ACC112 (cell line): ENCODE measurements at regions not wholly inside any gene's neighbourhood (a gene's known extent, or its start where the extent isn't known, plus 50 kb on each side); places are given as distances from the start of the nearest gene placed in this dataset.
A peak's percentile ranks its signal among the peaks of the same experiment; 100 is the strongest.

ENCODE experiments used
- H2AFZ ChIP-seq: fragments of 200-600 bp; sonication (generic); one replicate; pipeline ENCODE4 v1.6.0; 2017; ENCODE audit warnings: antibody characterized with exemption, low read length; ENCODE audit not compliant: unreplicated experiment
- H3K27ac ChIP-seq: fragments of 200-600 bp; sonication (generic); 2 replicates; pipeline ENCODE4 v1.5.1; 2014; ENCODE audit warnings: low read depth, mild to moderate bottlenecking, antibody characterized with exemption, low read length, moderate library complexity
- H3K27me3 ChIP-seq: fragments of 200-600 bp; sonication (generic); 2 replicates; pipeline ENCODE4 v1.6.1; 2014; ENCODE audit warnings: mild to moderate bottlenecking, antibody characterized with exemption, low read length, moderate library complexity, mixed read lengths; ENCODE audit not compliant: insufficient read depth
- H3K36me3 ChIP-seq: fragments of 200-600 bp; sonication (generic); 2 replicates; pipeline ENCODE4 v1.6.1; 2016; ENCODE audit warnings: mild to moderate bottlenecking, antibody characterized with exemption, low read length, moderate library complexity, mixed read lengths; ENCODE audit not compliant: insufficient read depth
- H3K4me1 ChIP-seq: fragments of 200-600 bp; sonication (generic); one replicate; pipeline ENCODE4 v1.6.1; 2016; ENCODE audit warnings: low read length, mixed read lengths; ENCODE audit not compliant: insufficient read depth, unreplicated experiment, control insufficient read depth
- H3K4me3 ChIP-seq: fragments of 200-600 bp; sonication (generic); 2 replicates; pipeline ENCODE4 v1.5.1; 2014; ENCODE audit warnings: mild to moderate bottlenecking, low read depth, low read length
- H3K79me2 ChIP-seq: fragments of 200-600 bp; sonication (generic); one replicate; pipeline ENCODE4 v1.6.0; 2016; ENCODE audit warnings: low read length; ENCODE audit not compliant: control insufficient read depth, unreplicated experiment, insufficient read depth

DNA sequence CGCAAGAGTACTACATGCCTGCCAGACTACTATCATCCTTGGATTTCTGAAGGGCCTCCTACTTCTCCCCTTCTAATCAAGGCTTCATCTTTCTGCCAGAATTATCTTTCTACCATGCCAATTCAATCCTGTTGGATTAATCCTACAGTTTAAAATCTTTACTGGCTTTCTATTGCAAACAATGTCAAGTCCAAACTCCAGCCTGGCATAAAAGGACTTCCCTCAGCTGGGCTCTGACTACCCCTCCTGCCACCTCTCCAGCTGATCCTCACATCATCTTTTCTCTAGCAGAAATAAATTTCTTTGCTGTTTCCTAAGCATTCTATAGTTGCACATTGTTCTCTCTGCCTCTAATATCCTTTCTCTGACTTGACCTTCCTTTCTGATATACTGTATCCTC is 119.7 kb upstream of the RAD23B start:
- no peaks in the 10 kb centered on the region for H3K79me2 ChIP-seq
- no peaks in the 10 kb centered on the region for H3K36me3 ChIP-seq
- no peak overlapping the region for H3K4me3 ChIP-seq
- H3K27ac ChIP-seq, result no peak overlapping the region
- peaks cover 32% of the 10 kb centered on the region for H3K27me3 ChIP-seq
- H2AFZ ChIP-seq, result no peak overlapping the region
- H3K4me1 ChIP-seq, result no peaks in the 10 kb centered on the region

DNA sequence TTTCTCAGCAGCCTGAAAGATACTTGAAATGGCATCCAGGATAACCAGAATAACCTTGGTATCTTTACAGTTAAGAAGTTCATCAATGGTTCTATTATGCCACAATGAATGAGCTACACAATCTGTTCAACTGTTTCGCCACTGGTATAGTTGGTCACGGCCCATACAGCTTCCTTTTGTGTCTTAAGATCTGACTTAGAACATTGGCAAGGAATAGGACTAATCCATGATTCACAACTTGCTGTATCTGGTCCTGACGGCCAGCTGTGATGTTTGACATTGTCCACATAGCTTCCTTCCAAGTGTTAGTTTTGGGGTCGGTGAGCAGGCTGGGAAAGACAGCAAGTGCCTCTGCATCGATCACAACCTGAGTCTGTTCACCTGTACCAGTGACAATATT is 113.3 kb upstream of the RAD23B start:
- Histone ChIP-seq H3K4me3 (no peak overlapping the region), H3K4me1 (peaks cover 14% of the 10 kb centered on the region), H3K27me3 (peaks cover 8% of the 10 kb centered on the region; the same call in 1 of the 2 replicates), H3K36me3 (no peaks in the 10 kb centered on the region), H2AFZ (no peak overlapping the region), H3K27ac (no peak overlapping the region), H3K79me2 (no peaks in the 10 kb centered on the region)

DNA sequence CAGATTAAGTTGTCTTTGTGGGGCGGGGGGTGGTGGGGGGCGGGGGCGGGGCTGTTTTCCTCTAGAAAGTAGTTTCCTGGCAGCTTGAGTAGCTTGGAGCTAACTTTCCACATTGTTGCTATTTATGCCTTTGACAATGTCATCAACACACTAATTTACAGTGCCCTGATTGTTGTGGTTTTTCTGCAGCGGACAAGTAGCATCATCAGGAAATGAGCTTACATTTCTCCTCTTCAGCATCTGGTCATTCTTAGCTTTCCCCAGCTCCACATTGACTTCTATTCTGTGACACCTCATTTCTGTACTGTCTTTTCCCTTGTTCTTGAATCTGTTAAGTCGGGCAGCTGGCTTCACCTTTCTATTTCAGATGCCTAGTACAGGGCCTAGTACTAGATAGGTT is 112.3 kb upstream of the RAD23B start:
- Histone ChIP-seq H3K27ac (no peak overlapping the region), H3K79me2 (no peaks in the 10 kb centered on the region), H3K27me3 (no peaks in the 10 kb centered on the region)

DNA sequence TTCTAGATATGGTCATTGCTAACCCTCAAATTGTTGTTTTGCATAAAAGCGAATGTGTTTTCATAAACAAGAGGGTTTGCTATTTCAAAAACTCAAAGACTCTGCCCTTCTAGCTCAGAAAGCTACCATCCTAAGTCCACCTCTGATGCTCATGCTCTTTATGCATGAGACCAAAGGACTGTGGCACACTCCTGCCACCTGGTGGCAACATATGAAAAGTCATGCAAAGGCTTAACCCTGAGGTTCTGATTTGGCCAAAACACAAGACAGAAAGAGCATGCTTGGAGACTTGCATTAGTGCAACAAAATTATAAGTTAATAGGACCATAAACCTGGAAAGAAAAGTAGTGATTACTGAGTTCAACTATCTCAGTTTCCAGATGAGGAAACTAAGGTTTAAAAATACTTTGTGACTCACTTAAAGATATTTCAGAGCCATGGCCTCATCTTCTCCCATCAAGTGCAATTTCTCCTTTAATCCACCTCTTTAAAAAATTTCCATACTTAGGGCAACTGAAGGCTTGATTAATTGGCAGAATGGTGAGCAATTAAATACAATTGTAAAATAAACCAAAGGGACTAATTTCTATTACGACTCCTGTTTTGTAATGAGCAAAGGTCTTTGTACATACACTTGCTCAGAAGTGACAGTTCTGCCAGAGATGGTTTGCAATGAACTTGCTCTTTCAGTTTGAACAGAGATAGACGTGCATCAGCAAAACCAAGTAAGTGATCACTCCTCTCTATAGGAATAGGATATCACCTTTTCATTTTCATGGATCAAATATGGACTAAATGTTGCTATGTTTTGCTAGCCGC is 110.7 kb upstream of the RAD23B start:
- Histone ChIP-seq H2AFZ (no peak overlapping the region), H3K79me2 (no peaks in the 10 kb centered on the region), H3K27me3 (no peaks in the 10 kb centered on the region), H3K36me3 (no peaks in the 10 kb centered on the region), H3K4me3 (no peak overlapping the region), H3K27ac (no peak overlapping the region), H3K4me1 (peaks cover 40% of the 10 kb centered on the region)

More for the DNA sequence above, 112.3 kb upstream of the RAD23B start:
- Histone ChIP-seq H2AFZ (no peak overlapping the region), H3K36me3 (no peaks in the 10 kb centered on the region), H3K4me1 (peaks cover 25% of the 10 kb centered on the region), H3K4me3 (no peak overlapping the region)

DNA sequence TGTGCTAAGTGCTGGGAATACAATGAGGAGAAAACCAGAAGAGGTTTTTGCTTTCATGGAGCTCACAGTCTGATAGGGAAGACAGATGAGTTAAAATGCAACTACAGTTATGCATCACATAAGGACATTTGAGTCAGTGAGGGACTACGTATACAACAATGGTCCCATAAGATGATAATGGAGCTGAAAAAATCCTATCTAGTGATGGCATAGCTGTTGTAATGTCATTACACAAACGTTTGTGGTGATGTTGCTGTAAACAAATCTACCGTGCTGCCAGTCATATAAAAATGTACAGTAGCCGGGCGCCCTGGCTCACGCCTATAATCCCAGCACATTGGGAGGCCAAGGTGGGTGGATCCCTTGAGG is 110.1 kb upstream of the RAD23B start:
- no peak overlapping the region for H2AFZ ChIP-seq
- H3K27me3 ChIP-seq, result no peaks in the 10 kb centered on the region
- no peak overlapping the region for H3K27ac ChIP-seq
- no peak overlapping the region for H3K4me3 ChIP-seq
- H3K4me1 ChIP-seq, result peaks cover 45% of the 10 kb centered on the region
- no peaks in the 10 kb centered on the region for H3K79me2 ChIP-seq
- no peaks in the 10 kb centered on the region for H3K36me3 ChIP-seq

DNA sequence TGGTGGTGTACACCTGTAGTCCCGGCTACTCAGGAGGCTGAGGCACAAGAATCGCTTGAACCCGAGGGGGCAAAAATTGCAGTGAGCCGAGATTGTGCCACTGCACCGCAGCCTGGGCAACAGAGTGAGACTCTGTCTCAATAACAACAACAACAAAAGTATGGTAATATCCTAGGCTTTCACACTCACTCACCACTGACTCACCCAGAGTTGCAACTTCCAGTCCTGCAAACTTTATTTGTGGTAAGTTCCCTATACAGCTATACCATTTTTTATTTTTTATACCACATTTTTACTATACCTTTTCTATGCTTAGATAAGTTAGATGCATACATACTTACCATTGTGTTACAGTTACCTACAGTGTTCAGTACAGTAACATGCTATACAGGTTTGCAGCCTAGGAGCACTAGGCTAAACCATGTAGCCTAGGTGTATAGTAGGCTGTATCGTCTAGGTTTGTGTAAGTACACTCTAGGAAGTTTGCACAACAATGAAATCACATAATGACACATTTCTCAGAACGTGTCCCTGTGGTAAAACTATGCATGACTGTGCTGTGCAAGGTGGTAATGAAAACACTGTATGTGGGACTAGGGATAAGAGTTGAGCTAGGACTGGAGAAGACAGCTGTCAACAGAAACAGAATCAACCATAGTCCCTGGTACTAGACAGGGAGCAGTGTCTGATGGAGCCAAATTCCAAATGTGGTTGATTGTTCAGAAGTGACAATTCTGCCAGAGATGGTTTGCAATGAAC is 109.5 kb upstream of the RAD23B start:
- Histone ChIP-seq H3K79me2 (no peaks in the 10 kb centered on the region), H3K4me1 (peaks cover 52% of the 10 kb centered on the region)

DNA sequence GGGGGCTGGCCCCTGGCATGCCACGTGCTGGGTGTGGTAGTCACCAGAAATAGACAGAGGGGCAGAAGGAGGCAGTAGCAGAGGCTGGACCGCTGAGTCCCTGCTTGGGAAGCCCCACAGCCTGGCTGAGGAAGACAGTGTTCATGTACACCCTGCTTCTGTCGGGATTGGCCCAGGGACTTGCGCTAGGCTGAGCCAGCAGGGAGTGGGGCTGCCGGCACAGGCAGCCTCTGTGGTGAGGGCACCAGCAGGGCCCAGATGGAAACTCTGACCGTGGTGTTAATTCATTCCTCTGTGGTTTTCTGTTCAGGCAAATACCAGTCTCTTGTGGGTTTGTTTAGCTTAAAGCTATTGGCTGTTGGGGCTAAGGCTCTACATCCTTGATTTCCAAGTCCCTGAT is 108.6 kb upstream of the RAD23B start:
- Histone ChIP-seq H3K4me1 (peaks cover 55% of the 10 kb centered on the region), H3K27ac (peak overlapping the region; percentile 50; the same call in 1 of the 2 replicates), H3K27me3 (no peaks in the 10 kb centered on the region)

More for the DNA sequence above, 109.5 kb upstream of the RAD23B start:
- Histone ChIP-seq H3K27ac (no peak overlapping the region), H3K27me3 (no peaks in the 10 kb centered on the region), H3K4me3 (no peak overlapping the region), H2AFZ (no peak overlapping the region), H3K36me3 (no peaks in the 10 kb centered on the region)

DNA sequence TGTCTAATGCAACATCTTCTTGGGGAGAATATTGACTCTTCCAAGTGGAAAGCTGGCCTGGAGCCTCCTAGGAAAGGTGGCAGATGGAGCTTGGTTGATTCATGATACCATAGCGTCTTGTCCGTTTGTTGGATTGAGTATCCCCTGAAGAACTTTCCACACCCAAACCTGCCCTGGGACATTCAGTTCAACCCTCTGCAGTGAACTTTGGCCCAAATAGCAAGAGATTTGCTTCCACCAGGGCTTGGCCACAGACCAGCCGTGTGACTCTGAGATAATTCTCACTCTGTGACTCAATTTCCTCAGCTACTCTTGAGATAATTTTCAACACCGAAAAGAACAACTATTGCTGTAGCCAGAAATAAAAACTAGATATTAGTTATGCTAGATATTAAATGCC is 108.0 kb upstream of the RAD23B start:
- Histone ChIP-seq H3K79me2 (no peaks in the 10 kb centered on the region), H3K4me3 (peak overlapping the region; percentile 30; the same call in 1 of the 2 replicates), H3K36me3 (no peaks in the 10 kb centered on the region), H2AFZ (peak overlapping the region; percentile 14), H3K4me1 (peaks cover 55% of the 10 kb centered on the region), H3K27me3 (no peaks in the 10 kb centered on the region), H3K27ac (peak overlapping the region; percentile 50)

More for the DNA sequence above, 108.6 kb upstream of the RAD23B start:
- Histone ChIP-seq H3K4me3 (no peak overlapping the region), H3K79me2 (no peaks in the 10 kb centered on the region), H3K36me3 (no peaks in the 10 kb centered on the region), H2AFZ (no peak overlapping the region)

DNA sequence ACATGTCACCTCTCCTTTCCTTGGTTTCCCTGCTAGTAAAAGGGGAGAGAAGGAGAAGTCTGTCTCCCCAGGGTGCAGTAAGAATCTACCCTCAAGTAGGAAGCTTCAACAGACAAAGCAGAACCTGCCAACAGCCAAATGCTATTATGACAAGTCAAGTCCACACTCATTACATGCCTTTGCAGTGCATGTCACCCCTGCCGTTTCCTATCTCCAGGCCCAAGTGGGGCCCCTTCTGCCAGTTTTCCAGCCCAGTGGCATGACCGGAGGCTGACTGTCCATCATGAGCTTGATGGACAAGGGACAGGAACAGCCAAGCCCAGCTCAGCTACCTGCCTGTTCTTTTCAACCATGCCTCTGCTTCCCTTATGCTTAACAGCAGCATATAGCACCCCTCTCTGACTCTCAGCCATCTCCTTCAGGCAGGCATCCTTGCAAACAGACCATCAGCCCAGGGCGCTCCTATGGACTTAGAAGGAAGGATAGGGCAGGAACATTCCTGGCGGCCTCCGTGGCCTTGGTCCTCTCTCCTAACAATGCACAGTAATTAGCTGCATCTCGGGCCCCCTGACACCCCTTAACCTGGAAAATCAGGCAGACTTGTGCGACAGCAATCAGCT is 107.2 kb upstream of the RAD23B start:
- Histone ChIP-seq H3K27me3 (no peaks in the 10 kb centered on the region), H3K4me3 (no peak overlapping the region), H3K36me3 (no peaks in the 10 kb centered on the region), H3K4me1 (peaks cover 55% of the 10 kb centered on the region), H3K27ac (peak overlapping the region; percentile 50), H3K79me2 (no peaks in the 10 kb centered on the region), H2AFZ (no peak overlapping the region)

DNA sequence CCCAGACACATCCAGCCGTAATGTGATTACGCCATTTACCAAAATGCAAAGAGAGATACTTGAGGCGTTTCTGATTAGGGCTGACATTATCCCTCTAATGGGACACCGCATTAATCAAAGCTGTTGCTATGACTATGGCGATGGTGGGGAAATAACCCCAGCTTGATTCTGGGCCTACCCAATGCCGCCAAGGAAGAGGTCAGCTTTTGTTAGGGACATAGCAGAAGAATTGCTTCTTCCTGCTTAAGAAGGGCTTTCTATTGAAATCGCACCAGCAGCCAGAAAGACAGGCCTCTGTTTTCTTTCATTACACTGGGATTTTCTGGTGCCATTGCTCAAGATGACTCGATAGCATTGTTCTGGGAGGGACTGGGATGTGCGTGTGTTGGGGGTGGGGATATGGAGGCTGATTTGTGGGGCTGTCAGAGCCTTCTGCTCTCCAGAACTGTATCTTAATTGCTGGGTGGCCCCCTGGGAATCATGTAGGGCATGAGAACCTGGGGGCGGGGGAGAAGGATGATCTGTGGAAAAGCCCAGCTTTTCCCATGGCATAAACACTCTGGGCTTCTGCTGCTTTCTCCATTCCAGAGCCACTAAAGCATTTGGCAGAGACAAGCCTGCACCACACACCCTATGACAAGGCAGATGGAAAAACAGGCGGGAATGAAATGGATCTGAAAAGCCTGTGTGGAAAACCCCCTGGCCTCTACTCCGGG is 106.5 kb upstream of the RAD23B start:
- Histone ChIP-seq H3K27me3 (no peaks in the 10 kb centered on the region), H3K4me3 (no peak overlapping the region), H2AFZ (no peak overlapping the region), H3K4me1 (peaks cover 55% of the 10 kb centered on the region), H3K27ac (peak overlapping the region; percentile 50), H3K79me2 (no peaks in the 10 kb centered on the region), H3K36me3 (no peaks in the 10 kb centered on the region)
